PC-3 (cell line): ENCODE measurements at regions not wholly inside any gene's neighbourhood (a gene's known extent, or its start where the extent isn't known, plus 50 kb on each side); places are given as distances from the start of the nearest gene placed in this dataset.

Experiments
- ATAC-seq: fragments of 200-7000 bp; cut with Tn5 transposase; 2 replicates; pipeline ENCODE4 v1.9.1; 2020; ENCODE audit warnings: mild to moderate bottlenecking, moderate library complexity
- BruUV-seq: library from RNA; stranded (reverse); fragments of 400-500 nt; replicated peaks from 2 replicates; lab custom pipeline; 2021; lab: Mats Ljungman, UMichigan
- CTCF ChIA-PET: fragments of 300-600 bp; sonication (Branson Sonifier 250); formaldehyde crosslinking; loops from one replicate; lab custom pipeline; 2022; ENCODE audit warnings: antibody characterized with exemption; lab: Charles Lee
- POLR2A ChIA-PET: fragments of 300-600 bp; sonication (Branson Sonifier 250); formaldehyde crosslinking; loops from one replicate; lab custom pipeline; 2022; ENCODE audit warnings: antibody characterized with exemption; ENCODE audit not compliant: unreplicated experiment; lab: Charles Lee
- DNase-seq: peaks from one replicate; pipeline ENCODE4 v3.0.0-alpha.2; 2015
- H2AFZ ChIP-seq: fragments of 300-600 bp; sonication (generic); 2 replicates; pipeline ENCODE4 v1.6.0; 2016; ENCODE audit warnings: antibody characterized with exemption, low read length
- H3F3A ChIP-seq: fragments of 300-600 bp; sonication (generic); one replicate; pipeline ENCODE4 v1.6.0; 2017; ENCODE audit warnings: antibody characterized with exemption, low read length, control low read depth, mild to moderate bottlenecking; ENCODE audit not compliant: unreplicated experiment
- H3K27ac ChIP-seq: fragments of 300-600 bp; sonication (generic); 2 replicates; pipeline ENCODE4 v1.5.1; 2016; ENCODE audit warnings: mild to moderate bottlenecking, low read length
- H3K27me3 ChIP-seq: fragments of 300-600 bp; sonication (generic); 2 replicates; pipeline ENCODE4 v1.6.1; 2016; ENCODE audit warnings: low read length, mixed read lengths
- H3K36me3 ChIP-seq: fragments of 300-600 bp; sonication (generic); 2 replicates; pipeline ENCODE4 v1.6.1; 2016; ENCODE audit warnings: low read depth, mixed run types, low read length, mixed read lengths
- H3K4me1 ChIP-seq: fragments of 300-600 bp; sonication (generic); 2 replicates; pipeline ENCODE4 v1.5.1; 2016; ENCODE audit warnings: low read length; ENCODE audit not compliant: insufficient read depth
- H3K4me2 ChIP-seq: fragments of 300-600 bp; sonication (generic); 2 replicates; pipeline ENCODE4 v1.6.0; 2016; ENCODE audit warnings: low read length
- H3K4me3 ChIP-seq: fragments of 300-600 bp; sonication (generic); 2 replicates; pipeline ENCODE4 v1.5.1; 2016; ENCODE audit warnings: mild to moderate bottlenecking, low read length, mixed read lengths
- H3K79me2 ChIP-seq: fragments of 300-600 bp; sonication (generic); 2 replicates; pipeline ENCODE4 v1.6.1; 2017; ENCODE audit warnings: low read length, mixed read lengths
- H3K9ac ChIP-seq: fragments of 300-600 bp; sonication (generic); 2 replicates; pipeline ENCODE4 v1.6.0; 2016; ENCODE audit warnings: mild to moderate bottlenecking, low read length
- H3K9me2 ChIP-seq: fragments of 300-600 bp; sonication (generic); replicated peaks from 2 replicates; pipeline ENCODE4 v1.6.1; 2016; ENCODE audit warnings: mixed run types, low read length, mixed read lengths
- H3K9me3 ChIP-seq: fragments of 300-600 bp; sonication (generic); 2 replicates; pipeline ENCODE4 v1.6.1; 2016; ENCODE audit warnings: low read length, mixed read lengths
- H4K20me1 ChIP-seq: fragments of 300-600 bp; sonication (generic); 2 replicates; pipeline ENCODE4 v1.6.1; 2016; ENCODE audit warnings: low read length, mixed read lengths
- EZH2 ChIP-seq: fragments of 300-600 bp; sonication (generic); IDR thresholded peaks from one replicate; pipeline ENCODE4 v1.6.1; 2017; ENCODE audit warnings: antibody characterized with exemption, mild to moderate bottlenecking, low read length; ENCODE audit not compliant: unreplicated experiment
- EZH2phosphoT487 ChIP-seq: fragments of 300-600 bp; sonication (generic); IDR thresholded peaks from 2 replicates; pipeline ENCODE4 v1.6.1; 2018; ENCODE audit warnings: mild to moderate bottlenecking, antibody characterized with exemption, low read length, borderline replicate concordance
- intact Hi-C: fragments of 100-400 bp; cut with micrococcal nuclease; formaldehyde crosslinking; loops from 2 replicates; pipeline ENCODE4 v1.9.0; 2023
- TF ChIP-seq, protein P1 (sequence below): fragments of 300-600 bp; sonication (generic); conservative IDR thresholded peaks from 2 replicates; pipeline ENCODE4 v1.5.1; 2017; ENCODE audit warnings: antibody characterized with exemption, low read depth, mild to moderate bottlenecking, low read length

GRCh38 chrX:88416965-88417364 lies 330.1 kb upstream of the CPXCR1 start:
- no peak overlapping the region for H3K27ac ChIP-seq

DNA sequence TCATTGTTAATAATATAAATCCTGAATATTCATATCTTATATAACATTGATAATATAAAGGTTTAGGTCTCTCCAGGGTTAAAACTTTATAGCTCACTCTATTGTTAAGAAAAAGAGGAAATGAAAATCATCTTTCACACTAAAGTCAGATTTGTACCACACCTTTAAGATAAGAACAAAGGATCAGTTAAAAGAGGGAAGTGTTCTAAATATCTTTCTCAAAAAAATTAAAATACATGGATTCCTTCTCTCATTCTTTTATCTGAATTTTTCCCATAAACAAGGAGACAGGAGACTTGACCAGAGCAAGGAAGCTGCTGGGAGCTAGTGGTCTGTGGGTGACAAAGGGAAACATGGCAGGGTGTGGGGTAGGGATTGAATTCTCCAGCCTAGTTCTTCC lies 323.0 kb upstream of the CPXCR1 start:
- POLR2A ChIA-PET = no interaction called here
- Histone ChIP-seq H3K79me2 (no peaks in the 10 kb centered on the region), H3K27me3 (no peaks in the 10 kb centered on the region), H2AFZ (no peak overlapping the region), H3F3A (no peaks in the 10 kb centered on the region), H3K4me1 (no peaks in the 10 kb centered on the region), H3K9me3 (no peaks in the 10 kb centered on the region), H3K9me2 (no peaks in the 10 kb centered on the region), H3K4me3 (no peak overlapping the region), H3K4me2 (no peak overlapping the region), H3K9ac (no peak overlapping the region), H4K20me1 (no peaks in the 10 kb centered on the region), H3K36me3 (no peaks in the 10 kb centered on the region), H3K27ac (no peak overlapping the region)
- no peak for DNase-seq
- TF ChIP-seq, protein P1, sequence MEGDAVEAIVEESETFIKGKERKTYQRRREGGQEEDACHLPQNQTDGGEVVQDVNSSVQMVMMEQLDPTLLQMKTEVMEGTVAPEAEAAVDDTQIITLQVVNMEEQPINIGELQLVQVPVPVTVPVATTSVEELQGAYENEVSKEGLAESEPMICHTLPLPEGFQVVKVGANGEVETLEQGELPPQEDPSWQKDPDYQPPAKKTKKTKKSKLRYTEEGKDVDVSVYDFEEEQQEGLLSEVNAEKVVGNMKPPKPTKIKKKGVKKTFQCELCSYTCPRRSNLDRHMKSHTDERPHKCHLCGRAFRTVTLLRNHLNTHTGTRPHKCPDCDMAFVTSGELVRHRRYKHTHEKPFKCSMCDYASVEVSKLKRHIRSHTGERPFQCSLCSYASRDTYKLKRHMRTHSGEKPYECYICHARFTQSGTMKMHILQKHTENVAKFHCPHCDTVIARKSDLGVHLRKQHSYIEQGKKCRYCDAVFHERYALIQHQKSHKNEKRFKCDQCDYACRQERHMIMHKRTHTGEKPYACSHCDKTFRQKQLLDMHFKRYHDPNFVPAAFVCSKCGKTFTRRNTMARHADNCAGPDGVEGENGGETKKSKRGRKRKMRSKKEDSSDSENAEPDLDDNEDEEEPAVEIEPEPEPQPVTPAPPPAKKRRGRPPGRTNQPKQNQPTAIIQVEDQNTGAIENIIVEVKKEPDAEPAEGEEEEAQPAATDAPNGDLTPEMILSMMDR = no peak
- no peak for TF ChIP-seq EZH2
- no peak for TF ChIP-seq EZH2phosphoT487
- BruUV-seq = no TSS peak
- intact Hi-C loops = loop anchor here (2.0 to 10.0 kb wide), 2 partner anchors 181 to 719 kb away; no protein-coding TSS in a partner anchor
- ATAC-seq = no peak
- CTCF ChIA-PET = no interaction called here

More at GRCh38 chrX:88416965-88417364, 330.1 kb upstream of the CPXCR1 start:
- Histone ChIP-seq H3K4me3 (no peak overlapping the region), H4K20me1 (no peaks in the 10 kb centered on the region), H3K9ac (no peak overlapping the region), H3K9me3 (no peaks in the 10 kb centered on the region), H3K27me3 (no peaks in the 10 kb centered on the region), H3F3A (no peaks in the 10 kb centered on the region), H3K4me1 (no peaks in the 10 kb centered on the region; the same call in 1 of the 2 replicates), H3K36me3 (no peaks in the 10 kb centered on the region), H3K4me2 (no peak overlapping the region), H3K79me2 (no peaks in the 10 kb centered on the region), H2AFZ (no peak overlapping the region), H3K9me2 (no peaks in the 10 kb centered on the region)
- no peak for DNase-seq
- no peak for ATAC-seq
- intact Hi-C loops = no loop called here
- no TSS peak for BruUV-seq
- TF ChIP-seq EZH2phosphoT487 (no peak), EZH2 (no peak)
- TF ChIP-seq, protein P1 = no peak
- ChIA-PET POLR2A (no interaction called here), CTCF (no interaction called here)

- H3K27ac ChIP-seq = no peak overlapping the region
- BruUV-seq = no TSS peak
- no peak overlapping the region for H3K4me2 ChIP-seq
- H3K27me3 ChIP-seq = no peaks in the 10 kb centered on the region
- ATAC-seq (no peak), DNase-seq (no peak)
- no peaks in the 10 kb centered on the region for H3F3A ChIP-seq
- no peaks in the 10 kb centered on the region for H3K9me2 ChIP-seq
- H3K9ac ChIP-seq = no peak overlapping the region
- intact Hi-C loops = loop anchor here (2.0 to 10.0 kb wide), 2 partner anchors 180 to 720 kb away; no protein-coding TSS in a partner anchor
- CTCF ChIA-PET = interaction anchor here (0.6 kb wide), 1 partner anchor 401 kb away, joined by 3 read pairs; no protein-coding TSS in a partner anchor
- no peaks in the 10 kb centered on the region for H3K9me3 ChIP-seq
- H2AFZ ChIP-seq = no peak overlapping the region
- H4K20me1 ChIP-seq = no peaks in the 10 kb centered on the region
- TF ChIP-seq, protein P1 = no peak
- TF ChIP-seq EZH2 = no peak
- no peak for TF ChIP-seq EZH2phosphoT487
- POLR2A ChIA-PET = no interaction called here
- no peak overlapping the region for H3K4me3 ChIP-seq
- no peaks in the 10 kb centered on the region for H3K79me2 ChIP-seq
- H3K4me1 ChIP-seq = no peaks in the 10 kb centered on the region
- H3K36me3 ChIP-seq = no peaks in the 10 kb centered on the region
Observed at GRCh38 chrX:88424541-88424940, 322.5 kb upstream of the CPXCR1 start.
